Thyroid gland (tissue), 4 donors: ENCODE measurements at regions not wholly inside any gene's neighbourhood (a gene's known extent, or its start where the extent isn't known, plus 50 kb on each side); places are given as distances from the start of the nearest gene placed in this dataset.

Experiments used
- DNase-seq, 2 donors: peaks; one replicate each; pipeline ENCODE4 v3.0.0-alpha.2; 2019
- H3K27ac ChIP-seq, 3 donors: fragments of 200-600 bp; sonication (generic); 1 replicate in 2 of 3; 2 replicates in 1 of 3; pipeline ENCODE4 v1.5.1; 2016 to 2019; ENCODE audit warnings: mild to moderate bottlenecking in 1 of 3, moderate library complexity in 1 of 3
- H3K27me3 ChIP-seq: fragments of 200-600 bp; sonication (generic); one replicate; pipeline ENCODE4 v1.5.1; 2019
- H3K36me3 ChIP-seq, 2 donors: fragments of 200-600 bp; sonication (generic); one replicate each; pipeline ENCODE4 v1.5.1; 2016 to 2019
- H3K4me1 ChIP-seq, 2 donors: fragments of 200-600 bp; sonication (generic); one replicate each; pipeline ENCODE4 v1.5.1; 2017 to 2019
- H3K4me3 ChIP-seq, 3 donors: fragments of 200-600 bp; sonication (generic); replicated peaks in 1 of 3; 1 replicate in 2 of 3; 2 replicates in 1 of 3; pipeline ENCODE4 v1.5.1; 2016; ENCODE audit warnings: mild to moderate bottlenecking in 1 of 3
- H3K9me3 ChIP-seq: fragments of 200-600 bp; sonication (generic); one replicate; pipeline ENCODE4 v1.5.1; 2017
- POLR2A ChIP-seq, 2 donors: fragments of 450-650 bp; IDR thresholded peaks; one replicate each; pipeline ENCODE4 v1.6.1; 2017; ENCODE audit warnings: antibody characterized with exemption in 2 of 2, mild to moderate bottlenecking in 2 of 2, moderate library complexity in 1 of 2
- WGBS, 2 donors: methylation state at CpG; one replicate each; pipeline ENCODE4 v1.1.5; 2017; 5-methylcytosine and 5-hydroxymethylcytosine counted together
- intact Hi-C: fragments of 100-400 bp; cut with DNase I; formaldehyde crosslinking; loops from one replicate; pipeline ENCODE4 v1.15.1; 2023
- TF ChIP-seq, protein P1 (sequence below), 6 experiments: fragments of 200-600 bp in 3 of 6; fragments of 450-650 bp in 3 of 6; sonication (generic) in 3 of 6; IDR thresholded peaks; one replicate each; pipeline ENCODE4 v1.5.1; 2016 to 2019; ENCODE audit warnings: antibody characterized with exemption in 6 of 6, mild to moderate bottlenecking in 2 of 6, inconsistent platforms in 1 of 6, moderate library complexity in 1 of 6

GRCh38 chr2:204278454-204278853, 266.8 kb upstream of the PARD3B start:
- Histone ChIP-seq H3K27ac (no peak overlapping the region), H3K27me3 (no peaks in the 10 kb centered on the region), H3K4me3 (no peak overlapping the region), H3K36me3 (no peaks in the 10 kb centered on the region), H3K9me3 (no peaks in the 10 kb centered on the region), H3K4me1 (no peaks in the 10 kb centered on the region)
- 89 to 93% methylated on average over 1 of the region's 1 CpG for WGBS, 2 donors
- TF ChIP-seq POLR2A (IDR thresholded peaks at IDR 0.05): no peak
- TF ChIP-seq, protein P1, sequence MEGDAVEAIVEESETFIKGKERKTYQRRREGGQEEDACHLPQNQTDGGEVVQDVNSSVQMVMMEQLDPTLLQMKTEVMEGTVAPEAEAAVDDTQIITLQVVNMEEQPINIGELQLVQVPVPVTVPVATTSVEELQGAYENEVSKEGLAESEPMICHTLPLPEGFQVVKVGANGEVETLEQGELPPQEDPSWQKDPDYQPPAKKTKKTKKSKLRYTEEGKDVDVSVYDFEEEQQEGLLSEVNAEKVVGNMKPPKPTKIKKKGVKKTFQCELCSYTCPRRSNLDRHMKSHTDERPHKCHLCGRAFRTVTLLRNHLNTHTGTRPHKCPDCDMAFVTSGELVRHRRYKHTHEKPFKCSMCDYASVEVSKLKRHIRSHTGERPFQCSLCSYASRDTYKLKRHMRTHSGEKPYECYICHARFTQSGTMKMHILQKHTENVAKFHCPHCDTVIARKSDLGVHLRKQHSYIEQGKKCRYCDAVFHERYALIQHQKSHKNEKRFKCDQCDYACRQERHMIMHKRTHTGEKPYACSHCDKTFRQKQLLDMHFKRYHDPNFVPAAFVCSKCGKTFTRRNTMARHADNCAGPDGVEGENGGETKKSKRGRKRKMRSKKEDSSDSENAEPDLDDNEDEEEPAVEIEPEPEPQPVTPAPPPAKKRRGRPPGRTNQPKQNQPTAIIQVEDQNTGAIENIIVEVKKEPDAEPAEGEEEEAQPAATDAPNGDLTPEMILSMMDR (IDR thresholded peaks at IDR 0.05): no peak
- intact Hi-C loops: no loop called here
- no peak for DNase-seq

DNA sequence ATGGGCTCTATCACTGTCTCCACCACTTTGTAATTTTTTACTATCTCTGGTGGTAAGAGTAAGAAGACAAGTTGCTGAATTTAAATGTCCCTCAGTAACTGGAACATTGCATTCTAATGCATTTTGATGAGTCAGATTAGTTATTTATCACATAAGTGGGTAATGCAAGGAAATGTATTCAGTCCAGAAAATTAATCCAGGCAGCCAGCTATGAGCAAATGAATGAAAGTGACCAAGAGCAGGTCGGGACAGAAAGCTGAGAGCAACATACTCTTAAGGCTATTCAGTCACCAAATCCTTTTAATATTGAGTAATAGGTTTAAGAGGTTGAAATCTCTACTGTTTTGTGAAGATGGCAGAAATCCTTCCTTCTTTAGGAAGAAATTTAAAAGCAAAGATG, 265.5 kb upstream of the PARD3B start:
- Histone ChIP-seq H3K9me3 (no peaks in the 10 kb centered on the region), H3K27me3 (no peaks in the 10 kb centered on the region), H3K4me1 (no peaks in the 10 kb centered on the region), H3K36me3 (no peaks in the 10 kb centered on the region), H3K4me3 (no peak overlapping the region), H3K27ac (no peak overlapping the region)
- no peak for TF ChIP-seq POLR2A (IDR thresholded peaks at IDR 0.05)
- TF ChIP-seq, protein P1 (IDR thresholded peaks at IDR 0.05): no peak
- intact Hi-C loops: no loop called here
- no peak for DNase-seq
- WGBS, 2 donors: 69 to 76% methylated on average over 1 of the region's 1 CpG

DNA sequence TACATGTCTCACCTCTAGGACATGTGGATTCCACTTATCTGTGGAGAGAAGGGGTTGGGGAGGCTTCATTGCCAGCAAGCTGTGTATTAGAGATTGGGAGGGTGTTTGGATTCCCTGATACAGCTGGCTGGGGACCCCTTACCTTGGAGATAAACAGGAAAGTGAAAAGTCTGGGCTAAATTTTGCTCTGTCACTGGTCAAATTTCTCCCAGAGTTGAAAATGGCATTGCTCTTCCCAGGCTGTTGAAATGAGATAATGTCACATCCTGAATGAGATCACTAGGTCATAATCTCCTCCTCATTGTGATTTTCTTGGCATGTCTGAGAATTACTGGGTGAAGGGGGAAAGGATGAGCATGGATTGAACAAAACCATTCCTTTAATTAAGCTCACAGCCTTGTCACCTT, 265.0 kb upstream of the PARD3B start:
- H3K27me3 ChIP-seq: no peaks in the 10 kb centered on the region
- intact Hi-C loops: no loop called here
- H3K4me3 ChIP-seq: no peak overlapping the region
- no peaks in the 10 kb centered on the region for H3K36me3 ChIP-seq
- H3K9me3 ChIP-seq: no peaks in the 10 kb centered on the region
- no peaks in the 10 kb centered on the region for H3K4me1 ChIP-seq
- no peak overlapping the region for H3K27ac ChIP-seq
- no peak for TF ChIP-seq POLR2A (IDR thresholded peaks at IDR 0.05)
- TF ChIP-seq, protein P1 (IDR thresholded peaks at IDR 0.05): no peak
- no peak for DNase-seq

DNA sequence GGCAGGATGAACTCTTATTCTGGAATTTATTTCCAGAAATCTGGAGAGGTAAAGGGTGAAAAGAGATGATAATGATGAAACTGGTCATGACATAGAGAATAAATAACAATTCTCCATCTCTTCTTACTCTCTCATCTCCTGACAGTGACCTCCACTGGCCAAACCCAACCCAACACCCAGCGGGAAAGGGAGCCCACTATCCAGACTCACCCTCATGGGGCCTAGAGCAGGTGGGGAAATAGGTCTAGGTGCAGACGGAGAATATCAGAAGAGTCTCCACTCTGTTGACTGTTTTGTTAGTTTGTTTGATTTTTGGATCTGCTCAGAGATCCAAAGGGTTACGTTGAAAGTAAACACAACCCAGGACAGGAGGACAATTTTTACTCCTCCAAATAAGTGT, 263.2 kb upstream of the PARD3B start:
- intact Hi-C loops: no loop called here
- TF ChIP-seq POLR2A (IDR thresholded peaks at IDR 0.05): no peak
- TF ChIP-seq, protein P1 (IDR thresholded peaks at IDR 0.05): no peak
- no peaks in the 10 kb centered on the region for H3K27me3 ChIP-seq
- H3K27ac ChIP-seq: no peak overlapping the region
- 80 to 87% methylated on average over 3 of the region's 3 CpGs for WGBS, 2 donors
- H3K4me3 ChIP-seq: no peak overlapping the region
- no peak for DNase-seq
- no peaks in the 10 kb centered on the region for H3K36me3 ChIP-seq
- H3K4me1 ChIP-seq: no peaks in the 10 kb centered on the region
- no peaks in the 10 kb centered on the region for H3K9me3 ChIP-seq

- WGBS, 2 donors: 44 to 55% methylated on average over 4 of the region's 4 CpGs
- no peaks in the 10 kb centered on the region for H3K27me3 ChIP-seq
- H3K36me3 ChIP-seq: no peaks in the 10 kb centered on the region
- TF ChIP-seq, protein P1 (IDR thresholded peaks at IDR 0.05): no peak
- no peak for TF ChIP-seq POLR2A (IDR thresholded peaks at IDR 0.05)
- H3K4me1 ChIP-seq: no peaks in the 10 kb centered on the region
- intact Hi-C loops: no loop called here
- no peak for DNase-seq
- no peaks in the 10 kb centered on the region for H3K9me3 ChIP-seq
- H3K27ac ChIP-seq: no peak overlapping the region
- no peak overlapping the region for H3K4me3 ChIP-seq
These were observed 262.8 kb upstream of the PARD3B start for GRCh38 chr2:204282525-204282924.
